Sigmoid colon (tissue), 6 donors: ENCODE measurements at regions not wholly inside any gene's neighbourhood (a gene's known extent, or its start where the extent isn't known, plus 50 kb on each side); places are given as distances from the start of the nearest gene placed in this dataset.

Experiments used
- DNase-seq: peaks from one replicate; pipeline ENCODE4 v3.0.0-alpha.2; 2019
- H3K27ac ChIP-seq, 4 donors: fragments of 200-600 bp; sonication (generic); one replicate each; pipeline ENCODE4 v1.5.1; 2016 to 2019; ENCODE audit warnings: mild to moderate bottlenecking in 1 of 4
- H3K27me3 ChIP-seq, 3 donors: fragments of 200-600 bp; sonication (generic); one replicate each; pipeline ENCODE4 v1.5.1; 2019; ENCODE audit warnings: mild to moderate bottlenecking in 1 of 3
- H3K36me3 ChIP-seq, 4 donors: fragments of 200-600 bp; sonication (generic); one replicate each; pipeline ENCODE4 v1.5.1; 2016 to 2019
- H3K4me1 ChIP-seq, 4 donors: fragments of 200-600 bp; sonication (generic); one replicate each; pipeline ENCODE4 v1.5.1; 2017 to 2019
- H3K4me3 ChIP-seq, 4 donors: fragments of 200-600 bp; sonication (generic); one replicate each; pipeline ENCODE4 v1.5.1; 2017 to 2019; ENCODE audit warnings: mild to moderate bottlenecking in 2 of 4, moderate library complexity in 1 of 4
- H3K9me3 ChIP-seq, 4 donors: fragments of 200-600 bp in 3 of 4; sonication (generic) in 3 of 4; one replicate each; pipeline versions ENCODE4 v1.5.1 to v1.6.1; 2013 to 2019
- CTCF ChIP-seq, 4 experiments: fragments of 450-650 bp in 3 of 4; fragments of 200-600 bp in 1 of 4; IDR thresholded peaks; one replicate each; pipeline ENCODE4 v1.5.1; 2016 to 2019; ENCODE audit warnings: antibody characterized with exemption in 4 of 4, mild to moderate bottlenecking in 3 of 4, moderate library complexity in 2 of 4
- EP300 ChIP-seq, 4 donors: sonication (generic); formaldehyde crosslinking; IDR thresholded peaks; one replicate each; pipeline ENCODE4 v1.6.1; 2017; ENCODE audit warnings: antibody characterized with exemption in 4 of 4
- POLR2A ChIP-seq, 2 donors: fragments of 450-650 bp; IDR thresholded peaks; one replicate each; pipeline ENCODE4 v1.6.1; 2016; ENCODE audit warnings: antibody characterized with exemption in 2 of 2, mild to moderate bottlenecking in 2 of 2, moderate library complexity in 2 of 2
- POLR2AphosphoS5 ChIP-seq, 4 donors: sonication (generic); formaldehyde crosslinking; IDR thresholded peaks; one replicate each; pipeline ENCODE4 v1.6.1; 2017; ENCODE audit warnings: antibody characterized with exemption in 4 of 4
- WGBS, 2 donors: extraction: QIAGEN DNeasy Blood & Tissue Kit; methylation state at CpG; one replicate each; pipeline ENCODE4 v1.1.7; 2013; 5-methylcytosine and 5-hydroxymethylcytosine counted together
- intact Hi-C: fragments of 100-400 bp; cut with DNase I; formaldehyde crosslinking; loops from one replicate; pipeline ENCODE4 v1.15.1; 2023
- donor health status: healthy with polysubstance abuse.
- donor health status: healthy.

GRCh38 chr2:62286089-62286785, 90.3 kb downstream of the B3GNT2 start:
- intact Hi-C loops, result no loop called here
- Histone ChIP-seq H3K9me3 (peaks cover 0 to 8% (median 3%) of the 10 kb centered on the region in 4 donors), H3K4me1 (peaks cover 0 to 16% (median 7%) of the 10 kb centered on the region in 4 donors), H3K36me3 (no peaks in the 10 kb centered on the region), H3K27ac (no peak overlapping the region), H3K4me3 (no peak overlapping the region), H3K27me3 (no peaks in the 10 kb centered on the region)
- TF ChIP-seq POLR2AphosphoS5 (IDR thresholded peaks at IDR 0.05) (no peak), CTCF (IDR thresholded peaks at IDR 0.05) (no peak), EP300 (IDR thresholded peaks at IDR 0.05) (no peak), POLR2A (IDR thresholded peaks at IDR 0.05) (no peak)
- DNase-seq, result no peak
- 95 to 97% methylated on average over 6 of the region's 6 CpGs for WGBS, 2 donors

- intact Hi-C loops, result no loop called here
- 85 to 88% methylated on average over 4 of the region's 4 CpGs for WGBS, 2 donors
- no peak for TF ChIP-seq EP300 (IDR thresholded peaks at IDR 0.05)
- no peak for TF ChIP-seq POLR2A (IDR thresholded peaks at IDR 0.05)
- TF ChIP-seq POLR2AphosphoS5 (IDR thresholded peaks at IDR 0.05), result no peak
- TF ChIP-seq CTCF (IDR thresholded peaks at IDR 0.05), result no peak
- Histone ChIP-seq H3K27me3 (no peaks in the 10 kb centered on the region), H3K36me3 (no peaks in the 10 kb centered on the region), H3K9me3 (peaks cover 0 to 8% (median 3%) of the 10 kb centered on the region in 4 donors), H3K27ac (no peak overlapping the region), H3K4me1 (peaks cover 0 to 16% (median 7%) of the 10 kb centered on the region in 4 donors), H3K4me3 (no peak overlapping the region)
- DNase-seq, result no peak
Measured at GRCh38 chr2:62284980-62285379, 89.1 kb downstream of the B3GNT2 start.

- TF ChIP-seq POLR2A (IDR thresholded peaks at IDR 0.05) (no peak), POLR2AphosphoS5 (IDR thresholded peaks at IDR 0.05) (no peak), EP300 (IDR thresholded peaks at IDR 0.05) (no peak), CTCF (IDR thresholded peaks at IDR 0.05) (no peak)
- H3K36me3 ChIP-seq, result no peaks in the 10 kb centered on the region
- peaks cover 0 to 8% (median 3%) of the 10 kb centered on the region in 4 donors for H3K9me3 ChIP-seq
- no peak for DNase-seq
- intact Hi-C loops, result no loop called here
- H3K27me3 ChIP-seq, result no peaks in the 10 kb centered on the region
- WGBS, 2 donors, result 90 to 92% methylated on average over 2 of the region's 2 CpGs
- no peak overlapping the region for H3K27ac ChIP-seq
- no peak overlapping the region for H3K4me3 ChIP-seq
- peaks cover 0 to 16% (median 7%) of the 10 kb centered on the region in 4 donors for H3K4me1 ChIP-seq
Measured at GRCh38 chr2:62284471-62284870, 88.6 kb downstream of the B3GNT2 start.

- Histone ChIP-seq H3K4me1 (peaks cover 0 to 6% (median 3%) of the 10 kb centered on the region in 4 donors), H3K27ac (no peak overlapping the region), H3K4me3 (no peak overlapping the region), H3K36me3 (no peaks in the 10 kb centered on the region), H3K9me3 (peaks cover 0 to 11% (median 3%) of the 10 kb centered on the region in 4 donors), H3K27me3 (no peaks in the 10 kb centered on the region)
- TF ChIP-seq EP300 (IDR thresholded peaks at IDR 0.05) (no peak), POLR2A (IDR thresholded peaks at IDR 0.05) (no peak), CTCF (IDR thresholded peaks at IDR 0.05) (no peak), POLR2AphosphoS5 (IDR thresholded peaks at IDR 0.05) (no peak)
- intact Hi-C loops, result no loop called here
- 92 to 94% methylated on average over 1 of the region's 1 CpG for WGBS, 2 donors
- no peak for DNase-seq
Measured at GRCh38 chr2:62283147-62283546, 87.2 kb downstream of the B3GNT2 start.
